Esophagus (tissue), 2 donors: ENCODE measurements at regions not wholly inside any gene's neighbourhood (a gene's known extent, or its start where the extent isn't known, plus 50 kb on each side); places are given as distances from the start of the nearest gene placed in this dataset.
"Not testable (repeated sequence)": the region's sequence is repeated elsewhere in the genome, so short reads cannot be mapped to it uniquely, and the experiment has no call there.

Experiments
- H3K27ac ChIP-seq, 2 donors: one replicate each; pipeline ENCODE4 v1.5.1; 2013; ENCODE audit warnings: low read depth in 2 of 2, mild to moderate bottlenecking in 2 of 2, inconsistent platforms in 1 of 2, low read length in 1 of 2, moderate library complexity in 1 of 2
- H3K27me3 ChIP-seq, 2 donors: one replicate each; pipeline ENCODE4 v1.6.1; 2013; ENCODE audit warnings: low read length in 2 of 2, control low read depth in 1 of 2, mild to moderate bottlenecking in 1 of 2; ENCODE audit not compliant: insufficient read depth in 2 of 2, control insufficient read depth in 1 of 2
- H3K36me3 ChIP-seq, 2 donors: one replicate each; pipeline ENCODE4 v1.6.1; 2013; ENCODE audit warnings: low read length in 1 of 2; ENCODE audit not compliant: control insufficient read depth in 2 of 2, insufficient read depth in 2 of 2
- H3K4me1 ChIP-seq, 2 donors: one replicate each; pipeline ENCODE4 v1.6.1; 2013; ENCODE audit warnings: low read length in 1 of 2; ENCODE audit not compliant: control insufficient read depth in 2 of 2, insufficient read depth in 2 of 2
- H3K4me3 ChIP-seq, 2 donors: one replicate each; pipeline ENCODE4 v1.5.1; 2013; ENCODE audit warnings: low read length in 2 of 2, mild to moderate bottlenecking in 2 of 2, low read depth in 1 of 2, moderate library complexity in 1 of 2
- H3K9me3 ChIP-seq, 2 donors: one replicate each; pipeline ENCODE4 v1.6.1; 2013; ENCODE audit warnings: mild to moderate bottlenecking in 2 of 2, low read depth in 1 of 2, low read length in 1 of 2, moderate library complexity in 1 of 2; ENCODE audit not compliant: control insufficient read depth in 2 of 2, insufficient read depth in 1 of 2
- WGBS, 2 donors: extraction: QIAGEN DNeasy Blood & Tissue Kit; methylation state at CpG; one replicate each; pipeline ENCODE4 v1.1.7; 2013; 5-methylcytosine and 5-hydroxymethylcytosine counted together
- donor health status: healthy with polysubstance abuse.
- donor health status: Bipolar disorder and iron deficiency.

GRCh38 chr16:63804126-63804525 is 1317.7 kb downstream of the CDH11 start:
- H3K4me3 ChIP-seq: no peak overlapping the region
- WGBS, 2 donors: 81 to 84% methylated on average over 2 of the region's 2 CpGs
- no peak overlapping the region for H3K27ac ChIP-seq
- no peaks in the 10 kb centered on the region for H3K9me3 ChIP-seq
- H3K27me3 ChIP-seq: no peaks in the 10 kb centered on the region
- H3K4me1 ChIP-seq: no peaks in the 10 kb centered on the region
- no peaks in the 10 kb centered on the region for H3K36me3 ChIP-seq

GRCh38 chr16:63789603-63790002 is 1332.3 kb downstream of the CDH11 start:
- no peaks in the 10 kb centered on the region for H3K9me3 ChIP-seq
- H3K36me3 ChIP-seq: no peaks in the 10 kb centered on the region
- WGBS, 2 donors: 87 to 90% methylated on average over 2 of the region's 2 CpGs
- H3K4me3 ChIP-seq: no peak overlapping the region
- no peaks in the 10 kb centered on the region for H3K27me3 ChIP-seq
- no peaks in the 10 kb centered on the region for H3K4me1 ChIP-seq
- no peak overlapping the region for H3K27ac ChIP-seq

- Histone ChIP-seq H3K36me3 (no peaks in the 10 kb centered on the region), H3K9me3 (no peaks in the 10 kb centered on the region), H3K4me1 (no peaks in the 10 kb centered on the region), H3K4me3 (no peak overlapping the region), H3K27ac (no peak overlapping the region), H3K27me3 (no peaks in the 10 kb centered on the region)
- WGBS, 2 donors: 94 to 97% methylated on average over 1 of the region's 1 CpG
Observed at GRCh38 chr16:63787014-63787413, 1334.8 kb downstream of the CDH11 start.

GRCh38 chr16:63785170-63785569 is 1336.7 kb downstream of the CDH11 start:
- H3K9me3 ChIP-seq: no peaks in the 10 kb centered on the region
- no peak overlapping the region for H3K27ac ChIP-seq
- no peak overlapping the region for H3K4me3 ChIP-seq
- H3K27me3 ChIP-seq: no peaks in the 10 kb centered on the region
- H3K36me3 ChIP-seq: no peaks in the 10 kb centered on the region
- WGBS, 2 donors: 82 to 88% methylated on average over 2 of the region's 2 CpGs
- H3K4me1 ChIP-seq: no peaks in the 10 kb centered on the region

- H3K27me3 ChIP-seq: no peaks in the 10 kb centered on the region
- no peaks in the 10 kb centered on the region for H3K36me3 ChIP-seq
- no peak overlapping the region for H3K27ac ChIP-seq
- no peak overlapping the region for H3K4me3 ChIP-seq
- H3K9me3 ChIP-seq: no peaks in the 10 kb centered on the region
- no peaks in the 10 kb centered on the region for H3K4me1 ChIP-seq
Observed at GRCh38 chr16:63776437-63776836, 1345.4 kb downstream of the CDH11 start.

- no peaks in the 10 kb centered on the region for H3K9me3 ChIP-seq
- no peaks in the 10 kb centered on the region for H3K27me3 ChIP-seq
- H3K4me3 ChIP-seq: no peak overlapping the region
- H3K4me1 ChIP-seq: no peaks in the 10 kb centered on the region
- H3K36me3 ChIP-seq: no peaks in the 10 kb centered on the region
- H3K27ac ChIP-seq: no peak overlapping the region
Observed at GRCh38 chr16:63776034-63776433, 1345.8 kb downstream of the CDH11 start.

GRCh38 chr16:63774302-63774701 is 1347.6 kb downstream of the CDH11 start:
- no peaks in the 10 kb centered on the region for H3K9me3 ChIP-seq
- H3K4me3 ChIP-seq: no peak overlapping the region
- no peak overlapping the region for H3K27ac ChIP-seq
- H3K4me1 ChIP-seq: no peaks in the 10 kb centered on the region
- WGBS, 2 donors: 69 to 80% methylated on average over 3 of the region's 3 CpGs
- no peaks in the 10 kb centered on the region for H3K36me3 ChIP-seq
- no peaks in the 10 kb centered on the region for H3K27me3 ChIP-seq

GRCh38 chr16:63769211-63769610 is 1352.7 kb downstream of the CDH11 start:
- Histone ChIP-seq H3K36me3 (no peaks in the 10 kb centered on the region), H3K4me3 (no peak overlapping the region), H3K4me1 (no peaks in the 10 kb centered on the region), H3K27me3 (no peaks in the 10 kb centered on the region), H3K9me3 (no peaks in the 10 kb centered on the region), H3K27ac (no peak overlapping the region)
- 48 to 56% methylated on average over 2 of the region's 2 CpGs for WGBS, 2 donors

GRCh38 chr16:63760246-63760645 is 1361.6 kb downstream of the CDH11 start:
- not testable (repeated sequence) for H3K4me3 ChIP-seq, H3K27me3 ChIP-seq, H3K9me3 ChIP-seq, H3K27ac ChIP-seq, H3K36me3 ChIP-seq, H3K4me1 ChIP-seq
- 75 to 76% methylated on average over 11 of the region's 11 CpGs for WGBS, 2 donors

- Histone ChIP-seq H3K36me3 (no peaks in the 10 kb centered on the region), H3K4me1 (no peaks in the 10 kb centered on the region), H3K4me3 (no peak overlapping the region), H3K27me3 (no peaks in the 10 kb centered on the region), H3K27ac (no peak overlapping the region), H3K9me3 (no peaks in the 10 kb centered on the region)
Observed at GRCh38 chr16:63752347-63752746, 1369.5 kb downstream of the CDH11 start.
